DOHH2 (cell line): ENCODE measurements at regions not wholly inside any gene's neighbourhood (a gene's known extent, or its start where the extent isn't known, plus 50 kb on each side); places are given as distances from the start of the nearest gene placed in this dataset.

Experiments
- H3F3A ChIP-seq: fragments of 200-600 bp; sonication (generic), shearing (Covaris generic); 2 replicates; pipeline ENCODE4 v1.6.0; 2016; ENCODE audit warnings: antibody characterized with exemption, mild to moderate bottlenecking; ENCODE audit not compliant: control insufficient read depth, insufficient read depth
- H3K27ac ChIP-seq: fragments of 200-600 bp; sonication (generic); 2 replicates; pipeline ENCODE4 v1.5.1; 2014; ENCODE audit warnings: low read depth, mild to moderate bottlenecking, low read length, moderate library complexity
- H3K27me3 ChIP-seq: fragments of 200-600 bp; sonication (generic); 2 replicates; pipeline ENCODE4 v1.6.1; 2014; ENCODE audit warnings: mild to moderate bottlenecking, low read length, mixed read lengths; ENCODE audit not compliant: control insufficient read depth
- H3K36me3 ChIP-seq: fragments of 200-600 bp; sonication (generic); 2 replicates; pipeline ENCODE4 v1.6.1; 2014; ENCODE audit warnings: mild to moderate bottlenecking, low read length, moderate library complexity, mixed read lengths; ENCODE audit not compliant: control insufficient read depth
- H3K4me1 ChIP-seq: fragments of 200-600 bp; sonication (generic); 2 replicates; pipeline ENCODE4 v1.6.1; 2014; ENCODE audit warnings: mild to moderate bottlenecking, low read length, mixed read lengths; ENCODE audit not compliant: control insufficient read depth
- H3K4me2 ChIP-seq: fragments of 200-600 bp; sonication (generic); 2 replicates; pipeline ENCODE4 v1.6.0; 2014; ENCODE audit warnings: mild to moderate bottlenecking, low read length, moderate library complexity
- H3K4me3 ChIP-seq: fragments of 200-600 bp; sonication (generic); 2 replicates; pipeline ENCODE4 v1.5.1; 2014; ENCODE audit warnings: mild to moderate bottlenecking, low read length, mixed read lengths
- H3K79me2 ChIP-seq: fragments of 200-600 bp; sonication (generic); 2 replicates; pipeline ENCODE4 v1.6.1; 2014; ENCODE audit warnings: mild to moderate bottlenecking, low read length, mixed read lengths; ENCODE audit not compliant: control insufficient read depth
- H3K9me2 ChIP-seq: fragments of 200-600 bp; sonication (generic); replicated peaks from 2 replicates; pipeline ENCODE4 v1.6.1; 2014; ENCODE audit warnings: mild to moderate bottlenecking, low read length, mixed read lengths; ENCODE audit not compliant: control insufficient read depth
- H3K9me3 ChIP-seq: fragments of 200-600 bp; sonication (generic); 2 replicates; pipeline ENCODE4 v1.6.1; 2014; ENCODE audit warnings: antibody characterized with exemption, low read length, mixed read lengths; ENCODE audit not compliant: control insufficient read depth, insufficient read depth
- H4K20me1 ChIP-seq: fragments of 200-600 bp; sonication (generic); 2 replicates; pipeline ENCODE4 v1.6.0; 2014; ENCODE audit warnings: low read depth, mild to moderate bottlenecking, antibody characterized with exemption, low read length, moderate library complexity; ENCODE audit not compliant: control insufficient read depth, insufficient read depth
- EZH2phosphoT487 ChIP-seq: fragments of 200-600 bp; sonication (generic); IDR thresholded peaks from 2 replicates; pipeline ENCODE4 v1.6.1; 2017; ENCODE audit warnings: borderline replicate concordance, mild to moderate bottlenecking, antibody characterized with exemption, low read length, moderate library complexity, mixed read lengths
- TF ChIP-seq, protein P1 (sequence below): fragments of 200-600 bp; sonication (generic); IDR thresholded peaks from one replicate; pipeline ENCODE4 v1.5.1; 2014; ENCODE audit warnings: antibody characterized with exemption, mild to moderate bottlenecking, low read depth, low read length; ENCODE audit not compliant: poor library complexity, severe bottlenecking

- H3K9me2 ChIP-seq, result no peaks in the 10 kb centered on the region
- no peaks in the 10 kb centered on the region for H4K20me1 ChIP-seq
- TF ChIP-seq, protein P1, sequence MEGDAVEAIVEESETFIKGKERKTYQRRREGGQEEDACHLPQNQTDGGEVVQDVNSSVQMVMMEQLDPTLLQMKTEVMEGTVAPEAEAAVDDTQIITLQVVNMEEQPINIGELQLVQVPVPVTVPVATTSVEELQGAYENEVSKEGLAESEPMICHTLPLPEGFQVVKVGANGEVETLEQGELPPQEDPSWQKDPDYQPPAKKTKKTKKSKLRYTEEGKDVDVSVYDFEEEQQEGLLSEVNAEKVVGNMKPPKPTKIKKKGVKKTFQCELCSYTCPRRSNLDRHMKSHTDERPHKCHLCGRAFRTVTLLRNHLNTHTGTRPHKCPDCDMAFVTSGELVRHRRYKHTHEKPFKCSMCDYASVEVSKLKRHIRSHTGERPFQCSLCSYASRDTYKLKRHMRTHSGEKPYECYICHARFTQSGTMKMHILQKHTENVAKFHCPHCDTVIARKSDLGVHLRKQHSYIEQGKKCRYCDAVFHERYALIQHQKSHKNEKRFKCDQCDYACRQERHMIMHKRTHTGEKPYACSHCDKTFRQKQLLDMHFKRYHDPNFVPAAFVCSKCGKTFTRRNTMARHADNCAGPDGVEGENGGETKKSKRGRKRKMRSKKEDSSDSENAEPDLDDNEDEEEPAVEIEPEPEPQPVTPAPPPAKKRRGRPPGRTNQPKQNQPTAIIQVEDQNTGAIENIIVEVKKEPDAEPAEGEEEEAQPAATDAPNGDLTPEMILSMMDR, result no peak
- no peak for TF ChIP-seq EZH2phosphoT487
- 0 out of 2 replicates have a peak, but pooled peaks cover 2% of the 10 kb centered on the region for H3K9me3 ChIP-seq
- no peak overlapping the region for H3K4me2 ChIP-seq
- H3K27me3 ChIP-seq, result no peaks in the 10 kb centered on the region
- no peaks in the 10 kb centered on the region for H3K36me3 ChIP-seq
- H3K79me2 ChIP-seq, result no peaks in the 10 kb centered on the region
- H3K4me3 ChIP-seq, result no peak overlapping the region
- H3F3A ChIP-seq, result no peaks in the 10 kb centered on the region
- H3K27ac ChIP-seq, result no peak overlapping the region
- no peaks in the 10 kb centered on the region for H3K4me1 ChIP-seq
Observed at GRCh38 chr2:9122367-9122766, 84.2 kb upstream of the ASAP2 start.

- no peaks in the 10 kb centered on the region for H3K79me2 ChIP-seq
- H3K9me3 ChIP-seq, result no peaks in the 10 kb centered on the region
Observed at GRCh38 chr2:9118383-9118960, 88.1 kb upstream of the ASAP2 start.

GRCh38 chr2:9115229-9115628 lies 91.4 kb upstream of the ASAP2 start:
- TF ChIP-seq, protein P1, result no peak
- no peak for TF ChIP-seq EZH2phosphoT487
- H3K27ac ChIP-seq, result no peak overlapping the region
- H4K20me1 ChIP-seq, result no peaks in the 10 kb centered on the region
- no peaks in the 10 kb centered on the region for H3K27me3 ChIP-seq
- H3K9me2 ChIP-seq, result no peaks in the 10 kb centered on the region
- H3K9me3 ChIP-seq, result no peaks in the 10 kb centered on the region
- H3K4me2 ChIP-seq, result no peak overlapping the region
- H3K4me3 ChIP-seq, result no peak overlapping the region
- no peaks in the 10 kb centered on the region for H3F3A ChIP-seq
- H3K4me1 ChIP-seq, result no peaks in the 10 kb centered on the region
- H3K36me3 ChIP-seq, result no peaks in the 10 kb centered on the region
- no peaks in the 10 kb centered on the region for H3K79me2 ChIP-seq

More at GRCh38 chr2:9118383-9118960, 88.1 kb upstream of the ASAP2 start:
- H3K4me2 ChIP-seq, result no peak overlapping the region
- H3K9me2 ChIP-seq, result no peaks in the 10 kb centered on the region
- H3K4me3 ChIP-seq, result no peak overlapping the region
- no peaks in the 10 kb centered on the region for H3F3A ChIP-seq
- TF ChIP-seq, protein P1, result no peak
- no peak overlapping the region for H3K27ac ChIP-seq
- H3K36me3 ChIP-seq, result no peaks in the 10 kb centered on the region
- no peaks in the 10 kb centered on the region for H3K4me1 ChIP-seq
- no peaks in the 10 kb centered on the region for H3K27me3 ChIP-seq
- no peaks in the 10 kb centered on the region for H4K20me1 ChIP-seq
